Esophagus muscularis mucosa (tissue), 4 donors: ENCODE measurements at regions not wholly inside any gene's neighbourhood (a gene's known extent, or its start where the extent isn't known, plus 50 kb on each side); places are given as distances from the start of the nearest gene placed in this dataset.

Experiments
- DNase-seq: peaks from one replicate; pipeline ENCODE4 v3.0.0-alpha.2; 2017; ENCODE audit errors: extremely low spot score
- H3K27ac ChIP-seq, 4 donors: fragments of 200-600 bp; sonication (generic); replicated peaks in 1 of 4; 1 replicate in 3 of 4; 2 replicates in 1 of 4; pipeline ENCODE4 v1.5.1; 2016 to 2019; ENCODE audit warnings: mild to moderate bottlenecking in 1 of 4
- H3K27me3 ChIP-seq, 4 donors: fragments of 200-600 bp; sonication (generic); one replicate each; pipeline versions ENCODE4 v1.5.1 to v1.6.0; 2016 to 2019
- H3K36me3 ChIP-seq, 4 donors: fragments of 200-600 bp; sonication (generic); one replicate each; pipeline ENCODE4 v1.5.1; 2016 to 2019
- H3K4me1 ChIP-seq, 4 donors: fragments of 200-600 bp; sonication (generic); one replicate each; pipeline ENCODE4 v1.5.1; 2016 to 2019
- H3K4me3 ChIP-seq, 4 donors: fragments of 200-600 bp; sonication (generic); 1 replicate in 2 of 4; 2 replicates in 2 of 4; pipeline ENCODE4 v1.5.1; 2016 to 2019; ENCODE audit warnings: mild to moderate bottlenecking in 4 of 4, moderate library complexity in 1 of 4
- H3K9me3 ChIP-seq, 4 donors: fragments of 200-600 bp; sonication (generic); 1 replicate in 3 of 4; 2 replicates in 1 of 4; pipeline ENCODE4 v1.5.1; 2016 to 2019
- EP300 ChIP-seq: sonication (generic); formaldehyde crosslinking; IDR thresholded peaks from one replicate; pipeline ENCODE4 v1.6.1; 2017; ENCODE audit warnings: antibody characterized with exemption
- POLR2A ChIP-seq: fragments of 450-650 bp; IDR thresholded peaks from one replicate; pipeline ENCODE4 v1.6.1; 2017; ENCODE audit warnings: antibody characterized with exemption, moderate library complexity, mild to moderate bottlenecking, low read depth
- POLR2AphosphoS5 ChIP-seq, 2 donors: sonication (generic); formaldehyde crosslinking; IDR thresholded peaks; one replicate each; pipeline ENCODE4 v1.6.1; 2017; ENCODE audit warnings: antibody characterized with exemption in 2 of 2
- WGBS: methylation state at CpG from one replicate; pipeline ENCODE4 v1.1.5; 2018; 5-methylcytosine and 5-hydroxymethylcytosine counted together
- intact Hi-C: fragments of 100-400 bp; cut with DNase I; formaldehyde crosslinking; loops from one replicate; pipeline ENCODE4 v1.15.1; 2023
- small RNA-seq, 3 donors: library from RNA; depleted of rRNA; stranded (forward); fragments of <200 nt; gene quantifications; one replicate each; pipeline ENCODE3, GENCODE V24; 2016
- TF ChIP-seq, protein P1 (sequence below), 3 experiments: fragments of 200-600 bp in 2 of 3; fragments of 450-650 bp in 1 of 3; sonication (generic) in 2 of 3; IDR thresholded peaks; one replicate each; pipeline ENCODE4 v1.5.1; 2017 to 2019; ENCODE audit warnings: antibody characterized with exemption in 3 of 3, mild to moderate bottlenecking in 2 of 3, moderate library complexity in 1 of 3

DNA sequence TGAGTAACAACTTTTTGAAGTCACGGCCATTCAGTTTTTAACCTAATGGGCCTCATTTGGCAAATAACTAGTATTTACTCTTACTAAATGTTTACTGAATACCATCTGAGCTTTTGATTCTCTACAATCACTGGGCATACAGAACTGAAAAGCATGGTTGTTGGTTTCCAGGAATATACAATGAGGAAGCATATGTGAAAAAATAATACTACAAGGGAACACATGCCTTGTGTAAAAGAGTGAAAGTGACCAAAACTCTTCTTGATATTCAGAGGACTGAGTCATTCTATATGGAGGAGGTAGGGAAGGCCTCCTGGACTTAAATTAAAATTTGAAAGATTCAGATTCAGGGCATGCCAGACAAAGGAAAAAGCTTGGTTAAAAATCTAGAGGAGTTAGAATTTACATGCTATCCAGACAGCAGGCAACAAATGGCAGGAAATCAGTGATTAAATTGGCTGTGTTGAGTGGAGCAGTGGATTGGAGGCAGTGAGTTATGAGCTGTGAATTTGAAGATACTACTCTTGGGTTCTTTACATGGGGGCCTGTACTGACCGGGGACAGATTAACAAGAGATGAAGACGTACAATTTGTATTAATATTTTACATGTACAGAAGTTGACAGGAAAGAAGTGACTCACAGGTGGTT lies 53.6 kb upstream of the NRXN1 start:
- Histone ChIP-seq H3K27me3 (no peaks in the 10 kb centered on the region), H3K4me3 (no peak overlapping the region), H3K4me1 (no peaks in the 10 kb centered on the region), H3K27ac (no peak overlapping the region), H3K36me3 (no peaks in the 10 kb centered on the region), H3K9me3 (no peaks in the 10 kb centered on the region)
- intact Hi-C loops: no loop called here
- DNase-seq: no peak
- TF ChIP-seq POLR2AphosphoS5 (IDR thresholded peaks at IDR 0.05) (no peak), EP300 (no peak), POLR2A (no peak)
- TF ChIP-seq, protein P1, sequence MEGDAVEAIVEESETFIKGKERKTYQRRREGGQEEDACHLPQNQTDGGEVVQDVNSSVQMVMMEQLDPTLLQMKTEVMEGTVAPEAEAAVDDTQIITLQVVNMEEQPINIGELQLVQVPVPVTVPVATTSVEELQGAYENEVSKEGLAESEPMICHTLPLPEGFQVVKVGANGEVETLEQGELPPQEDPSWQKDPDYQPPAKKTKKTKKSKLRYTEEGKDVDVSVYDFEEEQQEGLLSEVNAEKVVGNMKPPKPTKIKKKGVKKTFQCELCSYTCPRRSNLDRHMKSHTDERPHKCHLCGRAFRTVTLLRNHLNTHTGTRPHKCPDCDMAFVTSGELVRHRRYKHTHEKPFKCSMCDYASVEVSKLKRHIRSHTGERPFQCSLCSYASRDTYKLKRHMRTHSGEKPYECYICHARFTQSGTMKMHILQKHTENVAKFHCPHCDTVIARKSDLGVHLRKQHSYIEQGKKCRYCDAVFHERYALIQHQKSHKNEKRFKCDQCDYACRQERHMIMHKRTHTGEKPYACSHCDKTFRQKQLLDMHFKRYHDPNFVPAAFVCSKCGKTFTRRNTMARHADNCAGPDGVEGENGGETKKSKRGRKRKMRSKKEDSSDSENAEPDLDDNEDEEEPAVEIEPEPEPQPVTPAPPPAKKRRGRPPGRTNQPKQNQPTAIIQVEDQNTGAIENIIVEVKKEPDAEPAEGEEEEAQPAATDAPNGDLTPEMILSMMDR (IDR thresholded peaks at IDR 0.05): no peak
- 72% methylated on average over 3 of the region's 3 CpGs for WGBS

DNA sequence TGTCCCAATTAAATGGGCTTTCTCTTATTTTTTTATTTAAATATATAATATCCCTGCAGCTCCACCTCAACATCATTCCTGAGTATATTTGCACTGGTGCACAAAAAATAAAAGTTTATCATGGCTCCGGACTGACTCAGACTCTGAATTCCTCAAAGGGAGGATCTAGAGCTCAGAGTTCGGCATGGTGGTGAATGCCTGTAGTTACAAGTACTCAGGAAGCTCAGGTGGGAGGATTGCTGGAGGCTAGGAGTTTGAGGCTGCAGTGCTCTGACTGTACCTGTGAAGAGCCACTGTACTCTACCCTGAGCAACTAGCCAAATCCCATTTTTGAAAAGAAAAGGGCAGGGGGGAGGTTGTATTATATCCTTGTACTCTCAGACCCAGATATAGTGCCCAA lies 52.8 kb upstream of the NRXN1 start:
- H3K36me3 ChIP-seq: no peaks in the 10 kb centered on the region

More for the DNA sequence above, 52.8 kb upstream of the NRXN1 start:
- Histone ChIP-seq H3K27me3 (no peaks in the 10 kb centered on the region), H3K4me3 (no peak overlapping the region), H3K27ac (no peak overlapping the region), H3K9me3 (no peaks in the 10 kb centered on the region), H3K4me1 (no peaks in the 10 kb centered on the region)
- 96% methylated on average over 2 of the region's 2 CpGs for WGBS
- TF ChIP-seq, protein P1 (IDR thresholded peaks at IDR 0.05): no peak
- TF ChIP-seq EP300: no peak
- intact Hi-C loops: no loop called here
- DNase-seq: no peak

Small RNA genes lying in the stretch of these regions (small RNA-seq; reads per million reads assigned to genes)
- gene AC010967.3 (0 reads per million in 3 donors), gene AC069157.1 (0 reads per million in 3 donors), gene AC097463.2 (0 reads per million in 3 donors), gene CRYGGP (0 reads per million in 3 donors), gene MIR4431 (0 reads per million in 3 donors), gene RF00019 (0 reads per million in 3 donors), gene RF00424 (0 reads per million in 3 donors), gene RNU6-997P (0 to 0.08 (median 0) reads per million in 3 donors)
